HEK293 (cell line): ENCODE measurements at regions not wholly inside any gene's neighbourhood (a gene's known extent, or its start where the extent isn't known, plus 50 kb on each side); places are given as distances from the start of the nearest gene placed in this dataset.

Experiments used
- AEBP2 ChIP-seq: fragments of 450-650 bp; formaldehyde crosslinking; IDR thresholded peaks from 2 replicates; pipeline ENCODE4 v1.5.1; 2016; ENCODE audit warnings: missing biosample characterization, missing genetic modification characterization, borderline replicate concordance
- CTCF ChIP-seq: fragments of 450-650 bp; formaldehyde crosslinking; IDR thresholded peaks from 2 replicates; pipeline ENCODE4 v1.5.1; 2016; ENCODE audit warnings: missing biosample characterization, missing genetic modification characterization
- GLIS1 ChIP-seq: fragments of 450-650 bp; formaldehyde crosslinking; IDR thresholded peaks from 2 replicates; pipeline ENCODE4 v1.5.1; 2016; ENCODE audit warnings: missing biosample characterization, missing genetic modification characterization
- PRDM1 ChIP-seq: fragments of 450-650 bp; formaldehyde crosslinking; IDR thresholded peaks from 2 replicates; pipeline ENCODE4; 2016; ENCODE audit warnings: missing biosample characterization, missing genetic modification characterization
- TCF7L2 ChIP-seq: IDR thresholded peaks from 2 replicates; pipeline ENCODE4 v1.6.1; 2011; ENCODE audit warnings: low read depth, mild to moderate bottlenecking, inconsistent platforms, low read length, moderate library complexity, borderline replicate concordance
- YY1 ChIP-seq: fragments of 450-650 bp; formaldehyde crosslinking; IDR thresholded peaks from 2 replicates; pipeline ENCODE4 v1.5.1; 2018; ENCODE audit warnings: missing biosample characterization, missing genetic modification characterization
- ZEB2 ChIP-seq: fragments of 450-650 bp; formaldehyde crosslinking; IDR thresholded peaks from 2 replicates; pipeline ENCODE4 v1.5.1; 2016; ENCODE audit warnings: missing biosample characterization, missing genetic modification characterization
- ZNF37A ChIP-seq: fragments of 450-650 bp; IDR thresholded peaks from 2 replicates; pipeline ENCODE4 v1.5.1; 2018; ENCODE audit warnings: missing biosample characterization, missing genetic modification characterization

- TF ChIP-seq GLIS1 (tag by site-specific recombination) (no peak), PRDM1 (no peak), TCF7L2 (no peak), ZNF37A (no peak), AEBP2 (tag by site-specific recombination) (no peak), YY1 (tag by site-specific recombination) (no peak), ZEB2 (tag by site-specific recombination) (no peak), CTCF (tag by site-specific recombination) (no peak)
These were observed 279.8 kb downstream of the MIAT start for GRCh38 chr22:26937213-26937612.
